ENCODE measurements at regions not wholly inside any gene's neighbourhood (a gene's known extent, or its start where the extent isn't known, plus 50 kb on each side); places are given as distances from the start of the nearest gene placed in this dataset.

GRCh38 chr3:67288466-67289106 is 290.5 kb downstream of the KBTBD8 start:
- no peak for DNase-seq (ENCODE audit: low spot score)

GRCh38 chr3:67289626-67290025 is 291.5 kb downstream of the KBTBD8 start:
- no peak for DNase-seq (ENCODE audit: low spot score)

- DNase-seq (ENCODE audit: low spot score) = peak; percentile 70
Observed at GRCh38 chr3:67290438-67290837, 292.3 kb downstream of the KBTBD8 start.

GRCh38 chr3:67291287-67292252 is 293.5 kb downstream of the KBTBD8 start:
- DNase-seq (ENCODE audit: low spot score) = peak; percentile 58

GRCh38 chr3:67292356-67293121 is 294.4 kb downstream of the KBTBD8 start:
- no peak for DNase-seq (ENCODE audit: low spot score)

- DNase-seq (ENCODE audit: low spot score) = no peak
Observed at GRCh38 chr3:67294341-67294740, 296.2 kb downstream of the KBTBD8 start.

GRCh38 chr3:67296039-67296892 is 298.2 kb downstream of the KBTBD8 start:
- no peak for DNase-seq (ENCODE audit: low spot score)

- DNase-seq (ENCODE audit: low spot score) = no peak
Observed at GRCh38 chr3:67297715-67298475, 299.8 kb downstream of the KBTBD8 start.

GRCh38 chr3:67301556-67301955 is 303.4 kb downstream of the KBTBD8 start:
- no peak for DNase-seq (ENCODE audit: low spot score)

GRCh38 chr3:67302489-67302888 is 304.4 kb downstream of the KBTBD8 start:
- no peak for DNase-seq (ENCODE audit: low spot score)

GRCh38 chr3:67305160-67305559 is 307.1 kb downstream of the KBTBD8 start:
- DNase-seq (ENCODE audit: low spot score) = no peak

GRCh38 chr3:67305922-67306321 is 307.8 kb downstream of the KBTBD8 start:
- no peak for DNase-seq (ENCODE audit: low spot score)

GRCh38 chr3:67311440-67311839 is 313.3 kb downstream of the KBTBD8 start:
- DNase-seq (ENCODE audit: low spot score) = no peak

- DNase-seq (ENCODE audit: low spot score) = no peak
Observed at GRCh38 chr3:67312155-67312554, 314.0 kb downstream of the KBTBD8 start.

- no peak for DNase-seq (ENCODE audit: low spot score)
Observed at GRCh38 chr3:67318162-67318561, 320.1 kb downstream of the KBTBD8 start.

- no peak for DNase-seq (ENCODE audit: low spot score)
Observed at GRCh38 chr3:67324554-67324953, 326.4 kb downstream of the KBTBD8 start.
